ENCODE measurements at regions not wholly inside any gene's neighbourhood (a gene's known extent, or its start where the extent isn't known, plus 50 kb on each side); places are given as distances from the start of the nearest gene placed in this dataset.

GRCh38 chr10:100653238-100653956, 92.0 kb upstream of the PAX2 start:
- TF ChIP-seq EZH2phosphoT487 (conservative IDR thresholded peaks at IDR 0.05; ENCODE audit: low read length) (no peak), CTCF (IDR thresholded peaks at IDR 0.05; ENCODE audit: insufficient read depth, low read length, poor library complexity, severe bottlenecking) (no peak)
